ENCODE measurements at regions not wholly inside any gene's neighbourhood (a gene's known extent, or its start where the extent isn't known, plus 50 kb on each side); places are given as distances from the start of the nearest gene placed in this dataset.

DNA sequence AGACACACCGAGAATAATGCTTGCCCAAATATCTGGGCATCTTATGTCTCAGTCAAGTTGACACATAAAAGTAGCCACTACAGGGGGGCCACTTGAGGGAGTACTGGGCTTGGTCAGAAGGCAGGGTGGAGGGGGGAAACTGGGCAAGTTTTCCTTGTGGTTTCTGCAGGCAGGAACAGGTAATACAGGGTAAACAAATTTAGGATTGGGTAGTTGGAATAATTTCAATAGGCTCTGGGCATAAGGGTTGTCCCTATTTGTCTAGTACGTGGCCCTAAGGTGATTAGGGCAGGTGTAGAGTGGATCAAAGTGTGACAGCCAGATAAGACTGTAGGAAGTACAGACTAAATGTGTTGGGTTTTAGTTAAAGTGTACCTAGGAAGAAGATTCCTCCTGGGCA, 353.1 kb downstream of the TLE4 start:
- DNase-seq (ENCODE audit: low spot score) = no peak
- TF ChIP-seq, protein P1, sequence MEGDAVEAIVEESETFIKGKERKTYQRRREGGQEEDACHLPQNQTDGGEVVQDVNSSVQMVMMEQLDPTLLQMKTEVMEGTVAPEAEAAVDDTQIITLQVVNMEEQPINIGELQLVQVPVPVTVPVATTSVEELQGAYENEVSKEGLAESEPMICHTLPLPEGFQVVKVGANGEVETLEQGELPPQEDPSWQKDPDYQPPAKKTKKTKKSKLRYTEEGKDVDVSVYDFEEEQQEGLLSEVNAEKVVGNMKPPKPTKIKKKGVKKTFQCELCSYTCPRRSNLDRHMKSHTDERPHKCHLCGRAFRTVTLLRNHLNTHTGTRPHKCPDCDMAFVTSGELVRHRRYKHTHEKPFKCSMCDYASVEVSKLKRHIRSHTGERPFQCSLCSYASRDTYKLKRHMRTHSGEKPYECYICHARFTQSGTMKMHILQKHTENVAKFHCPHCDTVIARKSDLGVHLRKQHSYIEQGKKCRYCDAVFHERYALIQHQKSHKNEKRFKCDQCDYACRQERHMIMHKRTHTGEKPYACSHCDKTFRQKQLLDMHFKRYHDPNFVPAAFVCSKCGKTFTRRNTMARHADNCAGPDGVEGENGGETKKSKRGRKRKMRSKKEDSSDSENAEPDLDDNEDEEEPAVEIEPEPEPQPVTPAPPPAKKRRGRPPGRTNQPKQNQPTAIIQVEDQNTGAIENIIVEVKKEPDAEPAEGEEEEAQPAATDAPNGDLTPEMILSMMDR (conservative IDR thresholded peaks at IDR 0.05; ENCODE audit: low read depth) = no peak
- CTCF ChIA-PET = interaction anchor here (0.7 kb wide), 1 partner anchor 151 kb away, joined by 4 read pairs; no protein-coding TSS in a partner anchor
- POLR2A ChIA-PET (ENCODE audit: low non-redundant PET) = no interaction called here
- no peak overlapping the region for H3K27ac ChIP-seq

DNA sequence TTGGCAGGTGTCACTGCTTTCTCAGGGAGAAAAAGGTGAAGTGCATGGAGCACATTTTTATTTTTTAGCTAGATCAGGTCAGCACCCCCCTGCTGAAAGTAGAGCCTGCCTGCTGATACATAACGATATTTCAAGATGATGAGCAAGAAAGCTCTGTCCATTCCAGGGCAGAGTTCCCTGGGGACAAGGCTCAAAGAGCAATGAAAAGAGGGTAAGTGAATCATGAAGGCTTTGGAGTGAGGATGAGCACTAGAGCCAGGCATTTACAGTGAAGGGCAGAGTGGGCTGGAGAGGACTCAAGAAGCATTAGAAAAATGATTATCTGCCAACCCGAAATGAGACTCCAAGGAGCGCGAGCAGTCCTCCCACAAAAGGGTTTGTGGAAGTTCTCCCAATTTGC, 345.7 kb downstream of the TLE4 start:
- TF ChIP-seq, protein P1 (conservative IDR thresholded peaks at IDR 0.05; ENCODE audit: low read depth) = no peak
- ChIA-PET POLR2A (ENCODE audit: low non-redundant PET) (no interaction called here), CTCF (interaction anchor here (0.7 to 1.1 kb wide), 2 partner anchors 24 to 148 kb away, joined by 3 read pairs; no protein-coding TSS in a partner anchor)
- H3K27ac ChIP-seq = no peak overlapping the region
- DNase-seq (ENCODE audit: low spot score) = no peak

DNA sequence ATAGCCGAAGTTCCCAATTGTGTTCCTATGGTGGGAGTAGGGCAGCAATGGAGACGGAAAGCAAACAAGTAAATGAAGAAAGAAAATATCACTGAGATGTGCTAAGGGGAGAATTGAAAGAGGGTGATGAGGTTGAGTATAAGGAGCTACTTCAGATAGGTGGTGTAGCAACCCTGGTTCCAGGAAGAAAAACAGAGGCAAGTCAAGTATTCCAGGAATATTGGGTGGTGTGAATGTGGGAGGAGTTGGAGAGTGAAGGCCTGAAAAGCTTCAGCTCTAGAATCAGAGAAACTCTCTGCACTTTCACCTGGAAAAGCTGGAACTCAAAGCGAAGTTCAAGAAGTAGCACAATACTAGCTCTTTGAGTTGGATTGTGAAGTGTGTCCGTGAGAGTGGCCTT, 342.1 kb downstream of the TLE4 start:
- CTCF ChIA-PET = no interaction called here
- H3K27ac ChIP-seq = no peak overlapping the region
- POLR2A ChIA-PET (ENCODE audit: low non-redundant PET) = no interaction called here
- TF ChIP-seq, protein P1 (conservative IDR thresholded peaks at IDR 0.05; ENCODE audit: low read depth) = no peak
- DNase-seq (ENCODE audit: low spot score) = no peak

DNA sequence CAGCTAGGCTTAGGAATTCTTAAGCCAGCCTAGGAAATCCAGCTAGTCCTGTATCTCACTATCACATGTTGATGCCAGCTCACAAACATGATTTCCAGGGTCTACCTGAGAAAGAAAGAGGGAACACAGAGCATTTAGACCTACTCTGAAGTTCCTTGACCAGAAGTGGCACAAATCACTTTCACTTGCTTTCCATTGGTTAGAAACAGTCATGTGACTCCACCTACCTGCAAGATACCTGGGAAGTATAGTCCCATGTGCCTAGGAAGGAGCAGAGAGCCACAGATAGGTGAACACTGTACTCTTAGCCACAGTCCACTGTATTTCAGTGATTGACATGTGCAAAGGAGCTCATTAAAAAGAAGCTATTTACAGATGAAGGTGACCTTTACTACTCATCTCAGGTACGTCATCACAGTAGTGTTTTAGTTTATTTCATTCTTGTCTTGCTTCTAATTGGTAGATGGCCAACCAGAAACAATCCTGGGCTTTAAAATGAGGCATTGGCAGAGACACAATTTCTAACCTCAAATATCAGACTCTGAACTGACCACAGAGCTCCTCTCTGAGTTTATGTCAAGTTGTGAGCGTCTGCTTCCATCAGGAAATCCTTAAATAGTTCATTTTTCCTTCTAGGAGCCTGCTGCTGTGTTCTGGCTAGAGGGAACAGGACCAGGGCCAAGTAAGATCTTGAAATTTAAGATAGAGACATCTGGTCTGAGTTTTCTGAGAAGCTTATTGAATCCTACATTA, 340.7 kb downstream of the TLE4 start:
- TF ChIP-seq, protein P1 (conservative IDR thresholded peaks at IDR 0.05; ENCODE audit: low read depth) = no peak
- POLR2A ChIA-PET (ENCODE audit: low non-redundant PET) = no interaction called here
- no peak for DNase-seq (ENCODE audit: low spot score)
- CTCF ChIA-PET = interaction anchor here (0.6 kb wide), 2 partner anchors 481 to 650 kb away, joined by 3 to 4 read pairs; no protein-coding TSS in a partner anchor
- H3K27ac ChIP-seq = no peak overlapping the region

DNA sequence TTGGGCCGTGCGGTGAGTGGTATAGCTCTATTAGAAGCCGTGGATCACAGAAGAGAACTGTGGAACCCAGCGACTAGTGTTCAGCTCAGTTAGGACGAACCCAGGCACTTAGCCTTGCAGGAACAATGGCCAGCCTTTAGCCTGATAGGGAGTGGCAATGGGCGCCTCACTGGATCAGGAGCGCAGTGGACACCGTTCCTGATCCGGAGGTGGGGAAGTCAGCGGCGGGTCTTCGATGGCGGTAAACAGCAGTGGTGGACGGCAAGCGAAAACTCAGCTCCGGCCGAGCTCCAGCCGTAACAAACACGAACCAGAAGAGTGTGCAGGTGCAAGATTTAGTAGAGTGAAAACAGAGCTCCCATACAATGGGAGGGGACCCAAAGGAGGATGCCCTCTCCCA, 340.0 kb downstream of the TLE4 start:
- TF ChIP-seq, protein P1 (conservative IDR thresholded peaks at IDR 0.05; ENCODE audit: low read depth) = no peak
- H3K27ac ChIP-seq = no peak overlapping the region
- ChIA-PET POLR2A (ENCODE audit: low non-redundant PET) (no interaction called here), CTCF (no interaction called here)
- DNase-seq (ENCODE audit: low spot score) = no peak

DNA sequence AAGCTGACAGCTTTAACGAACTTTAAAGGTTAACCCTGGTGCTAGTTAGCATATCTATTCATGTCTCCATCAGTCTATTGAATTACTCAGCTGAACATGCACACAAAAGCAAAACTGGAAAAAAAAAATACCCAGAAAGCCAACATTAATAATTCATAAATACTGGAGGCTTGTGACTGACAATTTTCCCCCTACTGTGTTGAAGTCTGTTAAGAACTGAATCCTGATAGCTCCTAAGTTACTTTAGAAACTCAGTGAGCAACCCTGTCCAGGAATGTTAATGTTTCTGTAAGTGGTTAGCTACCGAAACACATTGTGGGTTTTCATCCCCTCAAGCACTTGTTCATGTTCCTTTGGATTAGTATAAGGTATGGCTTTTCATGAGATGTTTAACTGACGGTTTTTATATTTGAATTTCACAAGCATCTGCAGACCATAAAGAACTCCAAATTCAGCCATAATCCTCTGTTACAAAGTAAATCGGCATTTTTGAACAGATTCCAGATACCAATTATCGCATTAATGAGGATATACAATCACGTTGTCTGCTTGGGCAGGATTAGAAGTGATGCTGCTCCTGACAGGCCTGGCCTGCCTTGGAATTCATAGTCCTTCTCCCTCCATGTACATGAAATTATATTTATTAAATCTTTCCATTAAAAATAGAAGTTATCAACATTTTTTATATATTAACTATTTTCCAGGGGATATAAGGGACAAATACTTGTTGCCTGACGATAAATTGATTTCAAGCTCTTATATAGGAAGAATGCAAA, 331.2 kb downstream of the TLE4 start:
- CTCF ChIA-PET = no interaction called here
- POLR2A ChIA-PET (ENCODE audit: low non-redundant PET) = no interaction called here
- H3K27ac ChIP-seq = no peak overlapping the region
- TF ChIP-seq, protein P1 (conservative IDR thresholded peaks at IDR 0.05; ENCODE audit: low read depth) = no peak
- no peak for DNase-seq (ENCODE audit: low spot score)
